ENCODE measurements at regions not wholly inside any gene's neighbourhood (a gene's known extent, or its start where the extent isn't known, plus 50 kb on each side); places are given as distances from the start of the nearest gene placed in this dataset.
A peak's percentile ranks its signal among the peaks of the same experiment; 100 is the strongest.

- no peak for DNase-seq (ENCODE audit: low read depth)
- TF ChIP-seq, protein P1, sequence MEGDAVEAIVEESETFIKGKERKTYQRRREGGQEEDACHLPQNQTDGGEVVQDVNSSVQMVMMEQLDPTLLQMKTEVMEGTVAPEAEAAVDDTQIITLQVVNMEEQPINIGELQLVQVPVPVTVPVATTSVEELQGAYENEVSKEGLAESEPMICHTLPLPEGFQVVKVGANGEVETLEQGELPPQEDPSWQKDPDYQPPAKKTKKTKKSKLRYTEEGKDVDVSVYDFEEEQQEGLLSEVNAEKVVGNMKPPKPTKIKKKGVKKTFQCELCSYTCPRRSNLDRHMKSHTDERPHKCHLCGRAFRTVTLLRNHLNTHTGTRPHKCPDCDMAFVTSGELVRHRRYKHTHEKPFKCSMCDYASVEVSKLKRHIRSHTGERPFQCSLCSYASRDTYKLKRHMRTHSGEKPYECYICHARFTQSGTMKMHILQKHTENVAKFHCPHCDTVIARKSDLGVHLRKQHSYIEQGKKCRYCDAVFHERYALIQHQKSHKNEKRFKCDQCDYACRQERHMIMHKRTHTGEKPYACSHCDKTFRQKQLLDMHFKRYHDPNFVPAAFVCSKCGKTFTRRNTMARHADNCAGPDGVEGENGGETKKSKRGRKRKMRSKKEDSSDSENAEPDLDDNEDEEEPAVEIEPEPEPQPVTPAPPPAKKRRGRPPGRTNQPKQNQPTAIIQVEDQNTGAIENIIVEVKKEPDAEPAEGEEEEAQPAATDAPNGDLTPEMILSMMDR (IDR thresholded peaks at IDR 0.05; ENCODE audit: low read depth, low read length): no peak
- TF ChIP-seq MYC (IDR thresholded peaks at IDR 0.05; ENCODE audit: low read depth, low read length) (no peak), POLR2A (IDR thresholded peaks at IDR 0.05; ENCODE audit: extremely low read depth, insufficient read length) (no peak)
- TF ChIP-seq, protein P2, sequence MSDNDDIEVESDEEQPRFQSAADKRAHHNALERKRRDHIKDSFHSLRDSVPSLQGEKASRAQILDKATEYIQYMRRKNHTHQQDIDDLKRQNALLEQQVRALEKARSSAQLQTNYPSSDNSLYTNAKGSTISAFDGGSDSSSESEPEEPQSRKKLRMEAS (IDR thresholded peaks at IDR 0.05; ENCODE audit: low read depth, low read length): no peak
- no peak overlapping the region for H3K4me3 ChIP-seq (ENCODE audit: low read depth, low read length)
Measured at GRCh38 chr7:25060487-25061055, 64.5 kb downstream of the CYCS start.

GRCh38 chr7:25059576-25059975 lies 65.5 kb downstream of the CYCS start:
- DNase-seq (ENCODE audit: low read depth): no peak
- H3K4me3 ChIP-seq (ENCODE audit: low read depth, low read length): no peak overlapping the region
- TF ChIP-seq POLR2A (IDR thresholded peaks at IDR 0.05; ENCODE audit: extremely low read depth, insufficient read length) (no peak), MYC (IDR thresholded peaks at IDR 0.05; ENCODE audit: low read depth, low read length) (no peak)
- TF ChIP-seq, protein P2 (IDR thresholded peaks at IDR 0.05; ENCODE audit: low read depth, low read length): no peak
- TF ChIP-seq, protein P1 (IDR thresholded peaks at IDR 0.05; ENCODE audit: low read depth, low read length): no peak

- DNase-seq (ENCODE audit: low read depth): no peak
- TF ChIP-seq, protein P2 (IDR thresholded peaks at IDR 0.05; ENCODE audit: low read depth, low read length): no peak
- no peak for TF ChIP-seq POLR2A (IDR thresholded peaks at IDR 0.05; ENCODE audit: extremely low read depth, insufficient read length)
- no peak overlapping the region for H3K4me3 ChIP-seq (ENCODE audit: low read depth, low read length)
Measured at GRCh38 chr7:25056368-25056767, 68.7 kb downstream of the CYCS start.

GRCh38 chr7:25055520-25056220 lies 69.4 kb downstream of the CYCS start:
- H3K4me3 ChIP-seq (ENCODE audit: low read depth, low read length): no peak overlapping the region
- TF ChIP-seq, protein P1 (IDR thresholded peaks at IDR 0.05; ENCODE audit: low read depth, low read length): no peak
- TF ChIP-seq POLR2A (IDR thresholded peaks at IDR 0.05; ENCODE audit: extremely low read depth, insufficient read length): no peak
- TF ChIP-seq MYC (IDR thresholded peaks at IDR 0.05; ENCODE audit: low read depth, low read length): no peak
- TF ChIP-seq, protein P2 (IDR thresholded peaks at IDR 0.05; ENCODE audit: low read depth, low read length): no peak
- DNase-seq (ENCODE audit: low read depth): no peak

DNA sequence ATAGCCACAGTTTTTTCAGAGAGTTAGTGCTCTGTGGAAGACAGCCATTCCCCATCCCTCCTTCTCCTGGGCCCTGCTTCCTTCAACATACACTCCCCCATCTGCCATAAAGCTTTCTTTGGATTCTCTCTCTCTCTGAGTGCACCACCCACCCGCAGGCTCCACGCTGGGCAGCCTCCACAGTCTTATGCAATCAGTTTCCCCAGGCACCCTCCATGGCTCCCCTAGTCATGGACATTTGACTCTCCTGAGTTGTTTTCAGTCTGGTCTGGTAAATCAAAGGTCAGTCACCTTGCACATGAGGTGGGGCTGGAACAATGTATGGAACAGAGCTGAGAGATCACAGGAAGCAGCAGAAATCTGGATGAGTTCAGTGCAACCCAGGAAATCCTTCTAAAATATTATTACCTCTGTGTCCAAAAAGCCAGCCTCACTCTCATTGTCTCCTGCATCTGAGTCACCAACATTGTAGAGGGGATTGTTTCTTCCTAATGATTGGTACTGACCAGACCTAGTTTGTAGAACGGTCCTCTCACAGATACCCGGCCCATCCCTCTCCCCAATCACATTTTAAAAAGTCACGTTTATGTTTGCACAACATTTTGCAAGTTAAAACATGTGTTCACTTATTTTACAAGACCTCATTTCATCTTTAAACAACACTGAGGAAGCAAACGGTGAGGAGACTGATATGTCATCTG lies 70.1 kb downstream of the CYCS start:
- DNase-seq (ENCODE audit: low read depth): no peak
- H3K4me3 ChIP-seq (ENCODE audit: low read depth, low read length): no peak overlapping the region
- TF ChIP-seq POLR2A (IDR thresholded peaks at IDR 0.05; ENCODE audit: extremely low read depth, insufficient read length): no peak
- TF ChIP-seq, protein P1 (IDR thresholded peaks at IDR 0.05; ENCODE audit: low read depth, low read length): no peak
- no peak for TF ChIP-seq MYC (IDR thresholded peaks at IDR 0.05; ENCODE audit: low read depth, low read length)
- TF ChIP-seq, protein P2 (IDR thresholded peaks at IDR 0.05; ENCODE audit: low read depth, low read length): 0 out of 2 replicates have a peak, but pooled peaks have one; percentile 8

GRCh38 chr7:25050223-25050622 lies 70.2 kb upstream of the OSBPL3 start:
- TF ChIP-seq MYC (IDR thresholded peaks at IDR 0.05; ENCODE audit: low read depth, low read length): no peak
- TF ChIP-seq, protein P2 (IDR thresholded peaks at IDR 0.05; ENCODE audit: low read depth, low read length): no peak
- no peak for TF ChIP-seq POLR2A (IDR thresholded peaks at IDR 0.05; ENCODE audit: extremely low read depth, insufficient read length)
- TF ChIP-seq, protein P1 (IDR thresholded peaks at IDR 0.05; ENCODE audit: low read depth, low read length): no peak
- no peak for DNase-seq (ENCODE audit: low read depth)
- no peak overlapping the region for H3K4me3 ChIP-seq (ENCODE audit: low read depth, low read length)
